ENCODE measurements at regions not wholly inside any gene's neighbourhood (a gene's known extent, or its start where the extent isn't known, plus 50 kb on each side); places are given as distances from the start of the nearest gene placed in this dataset.

DNA sequence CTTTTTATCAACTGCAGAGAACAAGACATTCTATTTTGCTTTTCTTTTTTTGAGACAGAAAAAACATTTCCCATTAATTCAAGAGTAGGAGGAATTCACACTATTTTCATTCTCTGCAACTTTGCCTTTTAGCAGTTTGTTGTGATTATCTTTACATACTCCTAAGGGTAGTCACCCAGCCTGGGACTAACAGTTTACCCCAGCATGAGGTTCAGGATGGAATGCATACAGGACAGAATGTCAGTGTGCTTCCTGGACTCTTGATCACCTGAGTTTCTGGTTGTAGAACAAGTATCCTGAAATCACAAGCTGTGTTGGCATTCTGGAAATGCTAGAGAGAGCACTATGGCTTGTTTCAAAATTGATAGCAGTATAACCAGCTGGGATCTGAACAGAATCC, 368.1 kb downstream of the KIF4B start:
- no peaks in the 10 kb centered on the region for H3K27me3 ChIP-seq
- intact Hi-C loops (cut with DNase I; ENCODE audit: low total_unique reads): no loop called here

DNA sequence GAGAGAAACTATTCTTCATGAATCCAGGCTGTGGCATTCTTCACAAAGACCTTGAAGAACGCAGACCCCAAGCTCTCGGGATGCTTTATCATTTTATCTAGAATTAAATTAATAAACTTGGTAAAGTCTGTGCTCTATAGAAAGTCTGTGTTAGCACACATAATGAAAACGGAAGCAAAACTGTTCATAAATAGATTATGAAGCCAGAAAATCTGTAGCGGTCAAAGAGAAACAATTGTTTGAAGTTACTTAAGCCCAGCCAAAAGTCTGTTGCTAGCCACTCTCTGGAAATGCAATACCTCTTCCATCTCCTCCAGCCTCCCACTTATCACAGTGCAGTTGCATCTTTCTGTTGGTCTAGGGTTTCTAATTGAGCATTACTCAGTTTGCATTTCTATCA, 375.9 kb downstream of the KIF4B start:
- intact Hi-C loops (cut with DNase I; ENCODE audit: low total_unique reads): no loop called here
- no peak for DNase-seq (ENCODE audit: low spot score in 2 of 2)
- H3K36me3 ChIP-seq: no peaks in the 10 kb centered on the region
- TF ChIP-seq POLR2AphosphoS5 (IDR thresholded peaks at IDR 0.05) (no peak), POLR2A (IDR thresholded peaks at IDR 0.05) (no peak)
- TF ChIP-seq, protein P1, sequence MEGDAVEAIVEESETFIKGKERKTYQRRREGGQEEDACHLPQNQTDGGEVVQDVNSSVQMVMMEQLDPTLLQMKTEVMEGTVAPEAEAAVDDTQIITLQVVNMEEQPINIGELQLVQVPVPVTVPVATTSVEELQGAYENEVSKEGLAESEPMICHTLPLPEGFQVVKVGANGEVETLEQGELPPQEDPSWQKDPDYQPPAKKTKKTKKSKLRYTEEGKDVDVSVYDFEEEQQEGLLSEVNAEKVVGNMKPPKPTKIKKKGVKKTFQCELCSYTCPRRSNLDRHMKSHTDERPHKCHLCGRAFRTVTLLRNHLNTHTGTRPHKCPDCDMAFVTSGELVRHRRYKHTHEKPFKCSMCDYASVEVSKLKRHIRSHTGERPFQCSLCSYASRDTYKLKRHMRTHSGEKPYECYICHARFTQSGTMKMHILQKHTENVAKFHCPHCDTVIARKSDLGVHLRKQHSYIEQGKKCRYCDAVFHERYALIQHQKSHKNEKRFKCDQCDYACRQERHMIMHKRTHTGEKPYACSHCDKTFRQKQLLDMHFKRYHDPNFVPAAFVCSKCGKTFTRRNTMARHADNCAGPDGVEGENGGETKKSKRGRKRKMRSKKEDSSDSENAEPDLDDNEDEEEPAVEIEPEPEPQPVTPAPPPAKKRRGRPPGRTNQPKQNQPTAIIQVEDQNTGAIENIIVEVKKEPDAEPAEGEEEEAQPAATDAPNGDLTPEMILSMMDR (IDR thresholded peaks at IDR 0.05): no peak
- no peak overlapping the region for H3K27ac ChIP-seq
- no peaks in the 10 kb centered on the region for H3K9me3 ChIP-seq
- H3K4me1 ChIP-seq: no peaks in the 10 kb centered on the region
- H3K4me3 ChIP-seq: no peak overlapping the region
- H3K27me3 ChIP-seq: no peaks in the 10 kb centered on the region

More for the DNA sequence above, 368.1 kb downstream of the KIF4B start:
- Histone ChIP-seq H3K36me3 (no peaks in the 10 kb centered on the region), H3K4me1 (no peaks in the 10 kb centered on the region), H3K4me3 (no peak overlapping the region), H3K9me3 (no peaks in the 10 kb centered on the region), H3K27ac (no peak overlapping the region)
- DNase-seq (ENCODE audit: low spot score in 2 of 2): no peak
- TF ChIP-seq, protein P1 (IDR thresholded peaks at IDR 0.05): no peak
- TF ChIP-seq POLR2A (IDR thresholded peaks at IDR 0.05) (no peak), POLR2AphosphoS5 (IDR thresholded peaks at IDR 0.05) (no peak)

DNA sequence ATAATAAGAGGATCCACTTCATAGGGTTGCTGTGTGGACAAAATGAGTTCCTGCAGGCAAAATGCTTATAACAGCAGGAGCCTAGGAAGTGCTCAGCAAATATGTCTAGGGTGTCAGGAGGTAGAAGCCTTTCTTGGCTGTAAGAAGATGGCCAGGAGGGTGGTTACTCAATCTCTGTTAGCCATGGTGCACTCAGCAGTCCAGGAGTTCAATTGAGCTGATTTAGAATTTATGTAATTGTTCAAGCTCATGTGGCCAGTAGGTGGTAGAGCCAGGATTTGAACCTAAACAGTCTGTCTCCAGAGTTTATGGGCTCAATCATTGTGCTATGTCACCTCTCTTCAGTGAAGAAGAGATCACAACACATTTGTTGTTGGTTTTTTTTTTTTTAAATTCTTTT, 381.2 kb downstream of the KIF4B start:
- no peak overlapping the region for H3K4me3 ChIP-seq
- H3K27me3 ChIP-seq: no peaks in the 10 kb centered on the region
- no peak overlapping the region for H3K27ac ChIP-seq
- intact Hi-C loops (cut with DNase I; ENCODE audit: low total_unique reads): no loop called here
- DNase-seq (ENCODE audit: low spot score in 2 of 2): no peak
- no peaks in the 10 kb centered on the region for H3K9me3 ChIP-seq
- TF ChIP-seq POLR2A (IDR thresholded peaks at IDR 0.05): no peak
- no peak for TF ChIP-seq POLR2AphosphoS5 (IDR thresholded peaks at IDR 0.05)
- TF ChIP-seq, protein P1 (IDR thresholded peaks at IDR 0.05): no peak
- no peaks in the 10 kb centered on the region for H3K4me1 ChIP-seq
- no peaks in the 10 kb centered on the region for H3K36me3 ChIP-seq

DNA sequence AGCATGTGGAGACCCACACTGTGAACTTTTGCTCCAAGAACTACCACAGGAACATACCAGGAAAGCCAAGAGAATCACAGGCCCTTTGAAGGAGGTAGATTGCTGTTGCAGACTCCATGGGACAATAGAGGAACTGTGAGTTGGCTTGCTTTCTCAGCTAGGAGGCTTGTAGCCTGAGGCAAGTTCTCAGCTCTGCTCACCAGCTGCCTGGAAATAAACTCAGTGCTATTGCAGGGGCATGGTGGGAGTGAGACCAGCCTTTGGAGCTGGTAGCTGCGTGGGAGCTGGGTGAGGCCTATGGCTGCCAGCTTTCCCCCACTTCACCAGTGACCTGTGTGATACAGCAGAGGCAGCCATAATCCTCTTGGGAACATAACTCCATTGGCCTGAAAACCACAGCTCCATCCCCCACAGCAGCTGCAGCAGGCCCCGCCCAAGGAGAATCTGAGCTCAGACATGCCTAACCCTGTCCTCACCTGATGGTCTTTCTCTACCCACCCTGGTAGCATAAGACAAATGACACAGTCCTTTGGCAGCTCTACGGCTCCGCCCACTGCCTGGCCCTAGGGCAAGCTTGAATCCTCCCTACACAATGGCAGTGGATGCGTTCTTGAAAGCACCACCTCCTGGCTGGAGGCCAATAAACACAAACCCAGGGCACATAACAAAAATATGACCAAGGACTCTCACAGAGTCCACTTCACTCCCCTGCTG, 389.5 kb downstream of the KIF4B start:
- Histone ChIP-seq H3K36me3 (no peaks in the 10 kb centered on the region), H3K4me1 (no peaks in the 10 kb centered on the region), H3K27ac (no peak overlapping the region), H3K27me3 (no peaks in the 10 kb centered on the region), H3K9me3 (peaks cover 0 to 22% of the 10 kb centered on the region in 2 donors), H3K4me3 (no peak overlapping the region)
- intact Hi-C loops (cut with DNase I; ENCODE audit: low total_unique reads): no loop called here
- no peak for DNase-seq (ENCODE audit: low spot score in 2 of 2)
- TF ChIP-seq, protein P1 (IDR thresholded peaks at IDR 0.05): no peak
- TF ChIP-seq POLR2A (IDR thresholded peaks at IDR 0.05) (no peak), POLR2AphosphoS5 (IDR thresholded peaks at IDR 0.05) (no peak)

DNA sequence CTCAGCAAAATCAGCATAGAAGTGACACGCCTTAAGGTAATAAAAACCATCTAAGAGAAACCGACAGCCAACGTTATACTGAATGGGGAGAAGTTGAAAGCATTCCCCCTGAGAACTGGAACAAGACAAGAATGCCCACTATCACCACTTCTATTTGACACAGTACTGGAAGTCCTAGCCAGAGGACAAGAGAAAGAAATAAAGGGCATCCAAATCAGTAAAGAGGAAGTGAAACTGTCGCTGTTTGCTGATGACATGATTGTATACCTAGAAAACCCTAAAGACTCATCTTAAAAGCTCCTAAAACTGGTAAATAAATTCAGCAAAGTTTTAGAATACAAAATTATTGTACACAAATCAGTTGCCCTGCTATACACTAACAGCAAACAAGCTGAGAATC, 393.3 kb downstream of the KIF4B start:
- no peak for TF ChIP-seq POLR2AphosphoS5 (IDR thresholded peaks at IDR 0.05)
- TF ChIP-seq, protein P1 (IDR thresholded peaks at IDR 0.05): no peak
- TF ChIP-seq POLR2A (IDR thresholded peaks at IDR 0.05): no peak
- no peak for DNase-seq (ENCODE audit: low spot score in 2 of 2)
- intact Hi-C loops (cut with DNase I; ENCODE audit: low total_unique reads): no loop called here
- no peak overlapping the region for H3K27ac ChIP-seq
- H3K36me3 ChIP-seq: no peaks in the 10 kb centered on the region
- no peak overlapping the region for H3K4me3 ChIP-seq
- no peaks in the 10 kb centered on the region for H3K4me1 ChIP-seq
- H3K27me3 ChIP-seq: no peaks in the 10 kb centered on the region
- H3K9me3 ChIP-seq: peaks cover 0 to 22% of the 10 kb centered on the region in 2 donors
